ENCODE measurements at regions not wholly inside any gene's neighbourhood (a gene's known extent, or its start where the extent isn't known, plus 50 kb on each side); places are given as distances from the start of the nearest gene placed in this dataset.

- no peak for DNase-seq
Observed at GRCh38 chr16:80418517-80419355, 122.1 kb upstream of the DYNLRB2 start.

GRCh38 chr16:80417706-80418271 lies 123.0 kb upstream of the DYNLRB2 start:
- DNase-seq = no peak

- DNase-seq = no peak
Observed at GRCh38 chr16:80408014-80408413, 132.8 kb upstream of the DYNLRB2 start.

- no peak for DNase-seq
Observed at GRCh38 chr16:80407265-80407987, 133.4 kb upstream of the DYNLRB2 start.

- no peak for DNase-seq
Observed at GRCh38 chr16:80404847-80405246, 135.9 kb upstream of the DYNLRB2 start.

GRCh38 chr16:80403894-80404293 lies 136.9 kb upstream of the DYNLRB2 start:
- DNase-seq = no peak

- peak in 1 of 2 donors; percentile 27 for DNase-seq
Observed at GRCh38 chr16:80390871-80391489, 149.8 kb upstream of the DYNLRB2 start.

GRCh38 chr16:80390046-80390445 lies 150.7 kb upstream of the DYNLRB2 start:
- DNase-seq = no peak

- no peak for DNase-seq
Observed at GRCh38 chr16:80389338-80389737, 151.5 kb upstream of the DYNLRB2 start.

- no peak for DNase-seq
Observed at GRCh38 chr16:80387318-80387921, 153.4 kb upstream of the DYNLRB2 start.

- no peak for DNase-seq
Observed at GRCh38 chr16:80384862-80385261, 155.9 kb upstream of the DYNLRB2 start.

- no peak for DNase-seq
Observed at GRCh38 chr16:80380514-80380913, 160.3 kb upstream of the DYNLRB2 start.

- no peak for DNase-seq
Observed at GRCh38 chr16:80377096-80377956, 163.5 kb upstream of the DYNLRB2 start.

- DNase-seq = no peak
Observed at GRCh38 chr16:80375973-80376372, 164.8 kb upstream of the DYNLRB2 start.

GRCh38 chr16:80375513-80375912 lies 165.3 kb upstream of the DYNLRB2 start:
- no peak for DNase-seq

- DNase-seq = no peak
Observed at GRCh38 chr16:80372341-80372740, 168.5 kb upstream of the DYNLRB2 start.

GRCh38 chr16:80369138-80369958 lies 171.4 kb upstream of the DYNLRB2 start:
- peak; percentile 49 to 63 for DNase-seq

- no peak for DNase-seq
Observed at GRCh38 chr16:80367037-80367658, 173.6 kb upstream of the DYNLRB2 start.

GRCh38 chr16:80366023-80366422 lies 174.8 kb upstream of the DYNLRB2 start:
- no peak for DNase-seq

- no peak for DNase-seq
Observed at GRCh38 chr16:80362816-80363215, 178.0 kb upstream of the DYNLRB2 start.

Data from right lung (tissue), 2 donors.